IMR-90 (cell line): ENCODE measurements at regions not wholly inside any gene's neighbourhood (a gene's known extent, or its start where the extent isn't known, plus 50 kb on each side); places are given as distances from the start of the nearest gene placed in this dataset.

Source experiments
- ATAC-seq: fragments of 200-7000 bp; cut with Tn5 transposase; 2 replicates; pipeline ENCODE4 v1.9.1; 2020; ENCODE audit warnings: low read depth, mild to moderate bottlenecking, moderate library complexity
- BruUV-seq: library from RNA; stranded (reverse); fragments of 400-500 nt; replicated peaks from 2 replicates; lab custom pipeline; 2021; lab: Mats Ljungman, UMichigan
- CTCF ChIA-PET: fragments of 300-600 bp; formaldehyde crosslinking; extraction: SDS; loops from one replicate; lab custom pipeline; 2021; ENCODE audit warnings: antibody characterized with exemption; lab: Yijun Ruan, JAX
- POLR2A ChIA-PET: fragments of 300-600 bp; sonication (Branson Sonifier 250); formaldehyde crosslinking; loops from one replicate; lab custom pipeline; 2022; ENCODE audit warnings: antibody characterized with exemption; ENCODE audit not compliant: unreplicated experiment; lab: Charles Lee
- DNase-seq: peaks from one replicate; pipeline ENCODE4 v3.0.0; 2013
- H2AFZ ChIP-seq: replicated peaks from 2 replicates; pipeline ENCODE3; 2013; ENCODE audit warnings: low read length, mild to moderate bottlenecking; ENCODE audit not compliant: poor library complexity
- H2AK5ac ChIP-seq: 2 replicates; pipeline ENCODE4 v1.6.1; 2013; ENCODE audit warnings: low read depth, low read length, inconsistent platforms
- H2AK9ac ChIP-seq: replicated peaks from 2 replicates; pipeline ENCODE3; 2013; ENCODE audit warnings: mild to moderate bottlenecking, low read depth, low read length, moderate library complexity; ENCODE audit not compliant: poor library complexity
- H2BK120ac ChIP-seq: 2 replicates; pipeline ENCODE4 v1.6.1; 2013; ENCODE audit warnings: low read depth, low read length, inconsistent platforms
- H2BK15ac ChIP-seq: 3 replicates; pipeline ENCODE4 v1.6.1; 2013; ENCODE audit warnings: low read depth, low read length, inconsistent platforms
- H2BK20ac ChIP-seq: 2 replicates; pipeline ENCODE4 v1.6.1; 2013; ENCODE audit warnings: low read depth, mild to moderate bottlenecking, inconsistent platforms, low read length, moderate library complexity
- H2BK5ac ChIP-seq: 2 replicates; pipeline ENCODE4 v1.6.1; 2013; ENCODE audit warnings: mild to moderate bottlenecking, low read depth, low read length, inconsistent platforms; ENCODE audit not compliant: poor library complexity, severe bottlenecking
- H3K14ac ChIP-seq: replicated peaks from 2 replicates; pipeline ENCODE4 v1.6.1; 2013; ENCODE audit warnings: low read depth, low read length, inconsistent platforms
- H3K18ac ChIP-seq: 2 replicates; pipeline ENCODE4 v1.6.1; 2013; ENCODE audit warnings: low read depth, low read length, control low read depth
- H3K23ac ChIP-seq: 2 replicates; pipeline ENCODE4 v1.6.1; 2013; ENCODE audit warnings: low read depth, low read length, inconsistent platforms
- H3K27ac ChIP-seq: 2 replicates; pipeline ENCODE4 v1.5.1; 2013; ENCODE audit warnings: mild to moderate bottlenecking, control low read depth, low read length; ENCODE audit not compliant: insufficient read depth
- H3K27me3 ChIP-seq: 2 replicates; pipeline ENCODE4 v1.6.1; 2013; ENCODE audit warnings: low read length; ENCODE audit not compliant: control insufficient read depth, insufficient read depth
- H3K36me3 ChIP-seq: 2 replicates; pipeline ENCODE4 v1.6.1; 2013; ENCODE audit warnings: low read length, mixed read lengths; ENCODE audit not compliant: control insufficient read depth, insufficient read depth
- H3K4ac ChIP-seq: 2 replicates; pipeline ENCODE4 v1.6.1; 2013; ENCODE audit warnings: low read depth, low read length, inconsistent platforms
- H3K4me1 ChIP-seq: 2 replicates; pipeline ENCODE4 v1.6.1; 2013; ENCODE audit warnings: low read length, mixed read lengths; ENCODE audit not compliant: control insufficient read depth, insufficient read depth
- H3K4me2 ChIP-seq: 2 replicates; pipeline ENCODE4 v1.6.1; 2013; ENCODE audit warnings: low read depth, mild to moderate bottlenecking, control low read depth, low read length, moderate library complexity
- H3K4me3 ChIP-seq: 2 replicates; pipeline ENCODE4 v1.5.1; 2013; ENCODE audit warnings: low read depth, mild to moderate bottlenecking, control low read depth, low read length, moderate library complexity; ENCODE audit not compliant: insufficient read depth
- H3K56ac ChIP-seq: 2 replicates; pipeline ENCODE4 v1.6.1; 2013; ENCODE audit warnings: low read length, inconsistent platforms; ENCODE audit not compliant: insufficient read depth; ENCODE audit errors: extremely low read depth
- H3K79me1 ChIP-seq, 2 experiments: 2 replicates each; pipeline ENCODE4 v1.6.1; 2013; ENCODE audit warnings: low read length in 2 of 2, inconsistent platforms in 1 of 2, low read depth in 1 of 2
- H3K9ac ChIP-seq: 2 replicates; pipeline ENCODE4 v1.6.1; 2013; ENCODE audit warnings: low read depth, low read length, control low read depth
- H3K9me1 ChIP-seq: 2 replicates; pipeline ENCODE4 v1.6.1; 2013; ENCODE audit warnings: low read length, inconsistent platforms; ENCODE audit not compliant: insufficient read depth
- H3K9me3 ChIP-seq: 2 replicates; pipeline ENCODE4 v1.6.1; 2013; ENCODE audit warnings: low read length; ENCODE audit not compliant: control insufficient read depth, insufficient read depth
- H4K20me1 ChIP-seq: 2 replicates; pipeline ENCODE4 v1.6.1; 2013; ENCODE audit warnings: low read length, inconsistent platforms; ENCODE audit not compliant: insufficient read depth
- H4K5ac ChIP-seq: 2 replicates; pipeline ENCODE4 v1.6.1; 2013; ENCODE audit warnings: mild to moderate bottlenecking, low read depth, low read length, control low read depth
- H4K8ac ChIP-seq, 2 experiments: 2 replicates each; pipeline ENCODE4 v1.6.1; 2013; ENCODE audit warnings: low read depth in 2 of 2, low read length in 2 of 2, control low read depth in 1 of 2, inconsistent platforms in 1 of 2
- H4K91ac ChIP-seq: 2 replicates; pipeline ENCODE4 v1.6.1; 2013; ENCODE audit warnings: low read depth, low read length, inconsistent platforms; ENCODE audit not compliant: insufficient read depth
- BHLHE40 ChIP-seq: fragments of 150-350 bp; IDR thresholded peaks from 2 replicates; pipeline ENCODE4 v1.6.1; 2016; ENCODE audit warnings: mild to moderate bottlenecking, low read depth, low read length
- CEBPB ChIP-seq: IDR thresholded peaks from 2 replicates; pipeline ENCODE4 v1.6.1; 2012; ENCODE audit warnings: low read depth, low read length, improper control_type of control experiment
- CHD1 ChIP-seq: IDR thresholded peaks from 2 replicates; pipeline ENCODE4 v1.6.1; 2012; ENCODE audit warnings: low read depth, low read length, improper control_type of control experiment
- FOS ChIP-seq: fragments of 150-350 bp; IDR thresholded peaks from 2 replicates; pipeline ENCODE4 v1.6.1; 2016; ENCODE audit warnings: low read depth, low read length
- MAFK ChIP-seq: IDR thresholded peaks from 2 replicates; pipeline ENCODE4 v1.6.1; 2012; ENCODE audit warnings: low read depth, low read length, improper control_type of control experiment
- MAZ ChIP-seq: IDR thresholded peaks from 2 replicates; pipeline ENCODE4 v1.6.1; 2012; ENCODE audit warnings: low read depth, mild to moderate bottlenecking, low read length, improper control_type of control experiment, moderate library complexity, borderline replicate concordance
- MXI1 ChIP-seq: IDR thresholded peaks from 2 replicates; pipeline ENCODE4 v1.6.1; 2012; ENCODE audit warnings: low read depth, mild to moderate bottlenecking, low read length, moderate library complexity, borderline replicate concordance
- NFE2L2 ChIP-seq: fragments of 150-350 bp; IDR thresholded peaks from 2 replicates; pipeline ENCODE4 v1.6.1; 2016; ENCODE audit warnings: low read depth, mild to moderate bottlenecking, low read length
- POLR2A ChIP-seq: IDR thresholded peaks from 2 replicates; pipeline ENCODE4 v1.6.1; 2012; ENCODE audit warnings: mild to moderate bottlenecking, low read depth, low read length
- RAD21 ChIP-seq: IDR thresholded peaks from 2 replicates; pipeline ENCODE4 v1.6.1; 2012; ENCODE audit warnings: low read length, improper control_type of control experiment
- RCOR1 ChIP-seq: IDR thresholded peaks from 2 replicates; pipeline ENCODE4 v1.6.1; 2012; ENCODE audit warnings: mild to moderate bottlenecking, low read length, improper control_type of control experiment; ENCODE audit not compliant: insufficient replicate concordance
- RFX5 ChIP-seq: IDR thresholded peaks from 2 replicates; pipeline ENCODE4 v1.8.0; 2012; ENCODE audit warnings: low read depth, mild to moderate bottlenecking, low read length, moderate library complexity
- SMC3 ChIP-seq: fragments of 150-350 bp; IDR thresholded peaks from 2 replicates; pipeline ENCODE4 v1.6.1; 2016; ENCODE audit warnings: low read depth, mild to moderate bottlenecking, antibody characterized with exemption, low read length, moderate library complexity
- dilution Hi-C: fragments of 300-500 bp; cut with HindIII; formaldehyde crosslinking; loops from one replicate; pipeline ENCODE4 v1.14.3; 2018; ENCODE audit warnings: low sequenced_read_pairs; ENCODE audit not compliant: unreplicated experiment
- in situ Hi-C: fragments of 300-500 bp; cut with MboI; formaldehyde crosslinking; loops from 3 replicates; pipeline ENCODE4 v1.14.3; 2019; ENCODE audit warnings: low sequenced_read_pairs, inconsistent platforms, mixed read lengths
- intact Hi-C: fragments of 100-400 bp; cut with micrococcal nuclease; formaldehyde crosslinking; loops from 2 replicates; pipeline ENCODE4 v1.10.0; 2022
- TF ChIP-seq, protein P1 (sequence below): fragments of 150-350 bp; IDR thresholded peaks from 2 replicates; pipeline ENCODE4 v1.6.1; 2017; ENCODE audit warnings: mild to moderate bottlenecking, antibody characterized with exemption, low read length, low read depth
- TF ChIP-seq, protein P2 (sequence below): conservative IDR thresholded peaks from 2 replicates; pipeline ENCODE4 v1.5.1; 2012; ENCODE audit warnings: mild to moderate bottlenecking, low read depth, low read length, improper control_type of control experiment
- TF ChIP-seq, protein P3 (sequence below): fragments of 150-350 bp; IDR thresholded peaks from 2 replicates; pipeline ENCODE4 v1.6.1; 2016; ENCODE audit warnings: low read depth, mild to moderate bottlenecking, low read length, moderate library complexity, borderline replicate concordance

DNA sequence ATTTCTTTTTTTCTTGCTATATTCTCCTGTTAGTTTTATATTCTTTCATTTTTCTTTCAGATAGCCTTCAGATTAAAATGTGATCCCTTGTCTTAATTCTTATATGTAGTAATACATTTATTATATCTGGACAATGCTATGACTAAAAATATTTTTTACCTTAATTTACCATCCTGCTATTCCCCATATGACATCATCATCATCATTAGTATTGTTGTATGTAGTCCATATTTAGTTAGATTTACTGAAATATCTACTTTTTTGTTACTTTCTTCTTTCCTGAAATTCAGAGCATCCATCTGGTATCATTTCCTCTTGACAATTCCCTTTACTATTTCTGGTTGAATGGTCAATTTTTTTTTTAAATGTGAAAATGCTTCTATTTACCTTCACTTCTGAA, 951.6 kb upstream of the POU3F3 start:
- ATAC-seq (no peak), DNase-seq (no peak)
- Histone ChIP-seq H4K91ac (no peak overlapping the region), H2AK5ac (no peak overlapping the region), H3K4me1 (no peaks in the 10 kb centered on the region), H3K36me3 (no peaks in the 10 kb centered on the region), H2AFZ (no peak overlapping the region), H4K5ac (no peak overlapping the region), H3K27me3 (no peaks in the 10 kb centered on the region), H3K4ac (no peak overlapping the region), H2BK20ac (no peak overlapping the region), H3K9me1 (no peaks in the 10 kb centered on the region), H3K9ac (no peak overlapping the region), H3K9me3 (peaks cover 8% of the 10 kb centered on the region), H3K56ac (no peak overlapping the region), H3K27ac (no peak overlapping the region), H3K18ac (no peak overlapping the region), H4K20me1 (no peaks in the 10 kb centered on the region), H3K79me1 (no peaks in the 10 kb centered on the region), H3K23ac (no peak overlapping the region), H2BK120ac (no peak overlapping the region), H3K14ac (no peak overlapping the region), H2BK15ac (no peak overlapping the region), H2AK9ac (no peak overlapping the region), H3K4me3 (no peak overlapping the region), H2BK5ac (no peak overlapping the region), H3K4me2 (no peak overlapping the region), H4K8ac (no peak overlapping the region)
- BruUV-seq = no TSS peak
- POLR2A ChIA-PET = no interaction called here
- dilution Hi-C loops (no loop called here), in situ Hi-C loops (no loop called here), intact Hi-C loops (no loop called here)
- TF ChIP-seq, protein P1, sequence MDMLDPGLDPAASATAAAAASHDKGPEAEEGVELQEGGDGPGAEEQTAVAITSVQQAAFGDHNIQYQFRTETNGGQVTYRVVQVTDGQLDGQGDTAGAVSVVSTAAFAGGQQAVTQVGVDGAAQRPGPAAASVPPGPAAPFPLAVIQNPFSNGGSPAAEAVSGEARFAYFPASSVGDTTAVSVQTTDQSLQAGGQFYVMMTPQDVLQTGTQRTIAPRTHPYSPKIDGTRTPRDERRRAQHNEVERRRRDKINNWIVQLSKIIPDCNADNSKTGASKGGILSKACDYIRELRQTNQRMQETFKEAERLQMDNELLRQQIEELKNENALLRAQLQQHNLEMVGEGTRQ = no peak
- TF ChIP-seq MAZ (no peak), FOS (no peak), CEBPB (no peak), SMC3 (no peak), MAFK (no peak), RFX5 (no peak), MXI1 (no peak), BHLHE40 (no peak), CHD1 (no peak), RAD21 (no peak), NFE2L2 (no peak), RCOR1 (no peak), POLR2A (no peak)
- TF ChIP-seq, protein P2, sequence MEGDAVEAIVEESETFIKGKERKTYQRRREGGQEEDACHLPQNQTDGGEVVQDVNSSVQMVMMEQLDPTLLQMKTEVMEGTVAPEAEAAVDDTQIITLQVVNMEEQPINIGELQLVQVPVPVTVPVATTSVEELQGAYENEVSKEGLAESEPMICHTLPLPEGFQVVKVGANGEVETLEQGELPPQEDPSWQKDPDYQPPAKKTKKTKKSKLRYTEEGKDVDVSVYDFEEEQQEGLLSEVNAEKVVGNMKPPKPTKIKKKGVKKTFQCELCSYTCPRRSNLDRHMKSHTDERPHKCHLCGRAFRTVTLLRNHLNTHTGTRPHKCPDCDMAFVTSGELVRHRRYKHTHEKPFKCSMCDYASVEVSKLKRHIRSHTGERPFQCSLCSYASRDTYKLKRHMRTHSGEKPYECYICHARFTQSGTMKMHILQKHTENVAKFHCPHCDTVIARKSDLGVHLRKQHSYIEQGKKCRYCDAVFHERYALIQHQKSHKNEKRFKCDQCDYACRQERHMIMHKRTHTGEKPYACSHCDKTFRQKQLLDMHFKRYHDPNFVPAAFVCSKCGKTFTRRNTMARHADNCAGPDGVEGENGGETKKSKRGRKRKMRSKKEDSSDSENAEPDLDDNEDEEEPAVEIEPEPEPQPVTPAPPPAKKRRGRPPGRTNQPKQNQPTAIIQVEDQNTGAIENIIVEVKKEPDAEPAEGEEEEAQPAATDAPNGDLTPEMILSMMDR = no peak
- TF ChIP-seq, protein P3, sequence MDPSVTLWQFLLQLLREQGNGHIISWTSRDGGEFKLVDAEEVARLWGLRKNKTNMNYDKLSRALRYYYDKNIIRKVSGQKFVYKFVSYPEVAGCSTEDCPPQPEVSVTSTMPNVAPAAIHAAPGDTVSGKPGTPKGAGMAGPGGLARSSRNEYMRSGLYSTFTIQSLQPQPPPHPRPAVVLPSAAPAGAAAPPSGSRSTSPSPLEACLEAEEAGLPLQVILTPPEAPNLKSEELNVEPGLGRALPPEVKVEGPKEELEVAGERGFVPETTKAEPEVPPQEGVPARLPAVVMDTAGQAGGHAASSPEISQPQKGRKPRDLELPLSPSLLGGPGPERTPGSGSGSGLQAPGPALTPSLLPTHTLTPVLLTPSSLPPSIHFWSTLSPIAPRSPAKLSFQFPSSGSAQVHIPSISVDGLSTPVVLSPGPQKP = no peak
- CTCF ChIA-PET = no interaction called here
